HepG2 (cell line): ENCODE measurements at regions not wholly inside any gene's neighbourhood (a gene's known extent, or its start where the extent isn't known, plus 50 kb on each side); places are given as distances from the start of the nearest gene placed in this dataset.

ENCODE experiments used
- BORCS8-MEF2B ChIP-seq: sonication (generic); formaldehyde crosslinking; IDR thresholded peaks from 2 replicates; pipeline ENCODE4 v1.8.0; 2022; ENCODE audit warnings: mild to moderate bottlenecking, missing genetic modification reagents
- CTCF ChIP-seq: sonication (generic); formaldehyde crosslinking; IDR thresholded peaks from 2 replicates; pipeline ENCODE4 v1.5.0; 2020; ENCODE audit warnings: mild to moderate bottlenecking, missing genetic modification reagents, moderate library complexity
- MYC ChIP-seq: sonication (generic); formaldehyde crosslinking; IDR thresholded peaks from 2 replicates; pipeline ENCODE4 v1.9.0; 2021; ENCODE audit warnings: missing genetic modification reagents, borderline replicate concordance
- REPIN1 ChIP-seq: sonication (generic); formaldehyde crosslinking; IDR thresholded peaks from 2 replicates; pipeline ENCODE4 v1.8.0; 2022; ENCODE audit warnings: missing genetic modification reagents, low read depth, mild to moderate bottlenecking, borderline replicate concordance
- SUZ12 ChIP-seq: fragments of 150-350 bp; IDR thresholded peaks from 2 replicates; pipeline ENCODE4 v1.6.1; 2014; ENCODE audit warnings: low read depth, low read length
- TCF12 ChIP-seq, 2 experiments: fragments of 450-650 bp in 1 of 2; sonication (generic) in 1 of 2; formaldehyde crosslinking in 1 of 2; IDR thresholded peaks; 2 replicates each; pipeline versions ENCODE4 v1.6.1 to v1.8.0; 2017 to 2022; ENCODE audit warnings: antibody characterized with exemption in 1 of 2, mild to moderate bottlenecking in 1 of 2, missing genetic modification reagents in 1 of 2, moderate library complexity in 1 of 2
- ZNF274 ChIP-seq: sonication (generic); formaldehyde crosslinking; IDR thresholded peaks from 2 replicates; pipeline ENCODE4 v1.5.1; 2020; ENCODE audit warnings: mild to moderate bottlenecking, missing genetic modification reagents
- ZNF432 ChIP-seq: sonication (generic); formaldehyde crosslinking; IDR thresholded peaks from 2 replicates; pipeline ENCODE4 v1.5.0; 2020; ENCODE audit warnings: missing genetic modification reagents, mild to moderate bottlenecking, borderline replicate concordance
- ZNF580 ChIP-seq: IDR thresholded peaks from 2 replicates; pipeline ENCODE4 v1.6.1; 2016; ENCODE audit warnings: low read depth, borderline replicate concordance
- TF ChIP-seq, protein P1 (sequence below), 2 experiments: IDR thresholded peaks; 2 replicates each; pipeline ENCODE4 v1.6.1; 2011 to 2012; ENCODE audit warnings: low read length in 2 of 2, borderline replicate concordance in 1 of 2, low read depth in 1 of 2, mild to moderate bottlenecking in 1 of 2, moderate library complexity in 1 of 2

DNA sequence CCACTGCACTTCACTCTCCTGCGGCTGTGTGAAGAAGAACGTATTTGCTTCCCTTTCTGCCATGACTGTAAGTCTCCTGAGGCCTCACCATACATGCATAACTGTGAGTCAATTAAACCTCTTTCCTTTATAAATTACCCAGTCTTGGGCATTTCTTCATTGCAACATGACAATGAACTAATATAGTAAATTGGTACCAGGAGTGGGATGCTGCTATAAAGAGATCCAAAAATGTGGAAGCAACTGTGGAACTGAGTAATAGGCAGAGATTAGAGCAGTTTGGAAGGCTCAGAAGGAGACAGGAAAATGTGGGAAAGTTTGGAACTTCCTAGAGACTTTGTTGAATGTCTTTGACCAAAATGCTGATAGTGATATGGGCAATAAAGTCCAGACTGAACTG lies 1907.9 kb downstream of the MRPL39 start:
- no peak for TF ChIP-seq ZNF580 (CRISPR knock-in tag)
- TF ChIP-seq ZNF432 (CRISPR knock-in tag): no peak
- no peak for TF ChIP-seq SUZ12
- no peak for TF ChIP-seq CTCF (CRISPR knock-in tag)
- TF ChIP-seq TCF12 (IDR thresholded peaks at IDR 0.05): no peak
- no peak for TF ChIP-seq TCF12 (CRISPR knock-in tag; IDR thresholded peaks at IDR 0.05)
- TF ChIP-seq, protein P1, sequence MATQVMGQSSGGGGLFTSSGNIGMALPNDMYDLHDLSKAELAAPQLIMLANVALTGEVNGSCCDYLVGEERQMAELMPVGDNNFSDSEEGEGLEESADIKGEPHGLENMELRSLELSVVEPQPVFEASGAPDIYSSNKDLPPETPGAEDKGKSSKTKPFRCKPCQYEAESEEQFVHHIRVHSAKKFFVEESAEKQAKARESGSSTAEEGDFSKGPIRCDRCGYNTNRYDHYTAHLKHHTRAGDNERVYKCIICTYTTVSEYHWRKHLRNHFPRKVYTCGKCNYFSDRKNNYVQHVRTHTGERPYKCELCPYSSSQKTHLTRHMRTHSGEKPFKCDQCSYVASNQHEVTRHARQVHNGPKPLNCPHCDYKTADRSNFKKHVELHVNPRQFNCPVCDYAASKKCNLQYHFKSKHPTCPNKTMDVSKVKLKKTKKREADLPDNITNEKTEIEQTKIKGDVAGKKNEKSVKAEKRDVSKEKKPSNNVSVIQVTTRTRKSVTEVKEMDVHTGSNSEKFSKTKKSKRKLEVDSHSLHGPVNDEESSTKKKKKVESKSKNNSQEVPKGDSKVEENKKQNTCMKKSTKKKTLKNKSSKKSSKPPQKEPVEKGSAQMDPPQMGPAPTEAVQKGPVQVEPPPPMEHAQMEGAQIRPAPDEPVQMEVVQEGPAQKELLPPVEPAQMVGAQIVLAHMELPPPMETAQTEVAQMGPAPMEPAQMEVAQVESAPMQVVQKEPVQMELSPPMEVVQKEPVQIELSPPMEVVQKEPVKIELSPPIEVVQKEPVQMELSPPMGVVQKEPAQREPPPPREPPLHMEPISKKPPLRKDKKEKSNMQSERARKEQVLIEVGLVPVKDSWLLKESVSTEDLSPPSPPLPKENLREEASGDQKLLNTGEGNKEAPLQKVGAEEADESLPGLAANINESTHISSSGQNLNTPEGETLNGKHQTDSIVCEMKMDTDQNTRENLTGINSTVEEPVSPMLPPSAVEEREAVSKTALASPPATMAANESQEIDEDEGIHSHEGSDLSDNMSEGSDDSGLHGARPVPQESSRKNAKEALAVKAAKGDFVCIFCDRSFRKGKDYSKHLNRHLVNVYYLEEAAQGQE (IDR thresholded peaks at IDR 0.05; ENCODE audit: borderline replicate concordance in 1 of 2, low read depth in 1 of 2, low read length in 2 of 2): no peak
- no peak for TF ChIP-seq BORCS8-MEF2B (CRISPR knock-in tag)
- TF ChIP-seq REPIN1: no peak
- no peak for TF ChIP-seq MYC (CRISPR knock-in tag)
- TF ChIP-seq ZNF274 (CRISPR knock-in tag): no peak
